ENCODE measurements at regions not wholly inside any gene's neighbourhood (a gene's known extent, or its start where the extent isn't known, plus 50 kb on each side); places are given as distances from the start of the nearest gene placed in this dataset.

DNA sequence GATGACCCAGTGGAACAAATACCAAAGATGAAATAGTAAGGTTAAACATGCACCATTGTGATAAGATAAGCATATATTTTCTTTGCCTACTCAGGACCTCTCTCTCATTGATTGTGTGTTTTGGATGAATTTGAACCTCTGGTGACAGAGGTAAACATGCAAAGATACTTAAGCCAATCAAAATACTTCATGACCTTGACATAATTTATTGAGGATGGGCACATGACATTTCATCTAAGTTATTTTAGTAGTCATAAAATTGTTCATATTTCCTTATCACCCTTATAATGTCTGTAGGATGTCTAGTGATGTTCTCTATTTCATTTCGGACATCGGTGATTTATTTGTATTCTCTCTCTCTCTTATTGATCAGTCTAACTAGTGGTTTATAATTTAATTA lies 88.3 kb upstream of the WDR72 start:
- Histone ChIP-seq H3K36me3 (no peaks in the 10 kb centered on the region), H3K9me3 (no peaks in the 10 kb centered on the region), H3K27ac (no peak overlapping the region), H3K4me1 (peaks cover 0 to 9% (median 2%) of the 10 kb centered on the region in 4 donors), H3K27me3 (no peaks in the 10 kb centered on the region), H3K4me3 (no peak overlapping the region)
- intact Hi-C loops (cut with DNase I; ENCODE audit: low total_unique reads) = no loop called here
- no peak for DNase-seq
- WGBS, 5 donors = 79 to 99% (median 94%) methylated on average over 2 of the region's 2 CpGs
- TF ChIP-seq POLR2AphosphoS5 (IDR thresholded peaks at IDR 0.05) = no peak
- no peak for TF ChIP-seq POLR2A (IDR thresholded peaks at IDR 0.05)
- TF ChIP-seq, protein P1, sequence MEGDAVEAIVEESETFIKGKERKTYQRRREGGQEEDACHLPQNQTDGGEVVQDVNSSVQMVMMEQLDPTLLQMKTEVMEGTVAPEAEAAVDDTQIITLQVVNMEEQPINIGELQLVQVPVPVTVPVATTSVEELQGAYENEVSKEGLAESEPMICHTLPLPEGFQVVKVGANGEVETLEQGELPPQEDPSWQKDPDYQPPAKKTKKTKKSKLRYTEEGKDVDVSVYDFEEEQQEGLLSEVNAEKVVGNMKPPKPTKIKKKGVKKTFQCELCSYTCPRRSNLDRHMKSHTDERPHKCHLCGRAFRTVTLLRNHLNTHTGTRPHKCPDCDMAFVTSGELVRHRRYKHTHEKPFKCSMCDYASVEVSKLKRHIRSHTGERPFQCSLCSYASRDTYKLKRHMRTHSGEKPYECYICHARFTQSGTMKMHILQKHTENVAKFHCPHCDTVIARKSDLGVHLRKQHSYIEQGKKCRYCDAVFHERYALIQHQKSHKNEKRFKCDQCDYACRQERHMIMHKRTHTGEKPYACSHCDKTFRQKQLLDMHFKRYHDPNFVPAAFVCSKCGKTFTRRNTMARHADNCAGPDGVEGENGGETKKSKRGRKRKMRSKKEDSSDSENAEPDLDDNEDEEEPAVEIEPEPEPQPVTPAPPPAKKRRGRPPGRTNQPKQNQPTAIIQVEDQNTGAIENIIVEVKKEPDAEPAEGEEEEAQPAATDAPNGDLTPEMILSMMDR (IDR thresholded peaks at IDR 0.05) = no peak
- no peak for TF ChIP-seq EP300 (IDR thresholded peaks at IDR 0.05)

DNA sequence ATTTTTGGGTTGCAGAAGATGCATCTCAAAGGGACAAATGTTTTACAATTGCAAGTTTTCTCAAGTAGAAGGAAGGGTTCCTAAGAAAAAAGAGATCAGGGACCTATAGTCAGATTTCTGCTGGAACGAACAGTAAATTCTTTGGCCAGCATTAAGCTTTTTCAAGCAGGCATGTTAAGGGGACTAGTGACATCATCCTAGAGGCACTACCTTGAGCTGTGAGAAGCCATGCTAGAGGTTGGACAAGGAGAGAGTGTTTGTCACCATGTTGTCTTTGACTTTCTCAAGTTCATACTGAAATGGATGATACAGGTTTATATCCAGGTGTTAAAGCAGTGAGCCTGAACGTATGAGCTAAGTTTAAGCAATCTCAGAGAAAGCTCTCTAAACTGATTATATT lies 85.2 kb upstream of the WDR72 start:
- TF ChIP-seq, protein P1 (IDR thresholded peaks at IDR 0.05) = no peak
- TF ChIP-seq POLR2A (IDR thresholded peaks at IDR 0.05) (no peak), POLR2AphosphoS5 (IDR thresholded peaks at IDR 0.05) (no peak), EP300 (IDR thresholded peaks at IDR 0.05) (no peak)
- WGBS, 5 donors = 34 to 64% (median 36%) methylated on average over 2 of the region's 2 CpGs
- Histone ChIP-seq H3K9me3 (no peaks in the 10 kb centered on the region), H3K4me3 (no peak overlapping the region), H3K27me3 (no peaks in the 10 kb centered on the region), H3K36me3 (no peaks in the 10 kb centered on the region), H3K4me1 (peaks cover 0 to 14% (median 2%) of the 10 kb centered on the region in 4 donors), H3K27ac (peak overlapping the region in 4 of 5 donors; percentile 47 to 63 (median 56))
- peak in 1 of 2 donors; percentile 32 for DNase-seq
- intact Hi-C loops (cut with DNase I; ENCODE audit: low total_unique reads) = no loop called here

DNA sequence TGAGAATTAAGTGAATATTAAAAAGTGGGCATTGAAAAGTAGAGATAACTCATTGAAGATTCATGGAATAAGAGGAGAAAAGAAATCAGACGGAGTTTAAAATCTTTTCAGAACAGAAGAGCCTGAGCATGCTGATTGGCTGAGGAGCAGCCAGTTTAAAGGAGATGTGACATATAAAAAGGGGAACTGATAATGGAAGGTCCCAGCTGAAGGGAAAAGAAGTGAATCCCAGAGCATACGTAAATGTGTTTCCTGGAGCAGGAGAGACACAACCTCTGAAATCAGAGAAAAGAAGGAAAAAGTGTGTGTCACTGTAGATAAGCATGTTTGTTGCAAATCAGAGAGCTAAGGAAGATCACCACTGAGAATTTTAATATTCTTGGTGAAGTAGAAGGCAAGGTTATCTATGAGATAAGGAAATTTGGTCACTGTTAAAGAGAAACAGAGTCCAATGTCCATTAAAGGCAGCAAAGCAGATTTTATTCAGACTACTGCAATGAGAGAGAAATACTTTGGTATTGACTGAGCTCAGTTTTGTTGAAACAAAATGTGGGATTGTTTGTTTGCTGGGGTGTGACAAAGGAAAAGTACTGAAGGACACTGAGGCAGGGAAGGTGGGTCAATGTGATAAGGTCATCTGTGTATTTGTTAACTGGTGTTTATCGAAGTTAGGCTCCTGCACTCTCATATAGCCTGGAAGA lies 84.6 kb upstream of the WDR72 start:
- no peaks in the 10 kb centered on the region for H3K27me3 ChIP-seq
- DNase-seq = peak in 1 of 2 donors; percentile 65
- H3K36me3 ChIP-seq = no peaks in the 10 kb centered on the region
- intact Hi-C loops (cut with DNase I; ENCODE audit: low total_unique reads) = no loop called here
- no peak overlapping the region for H3K4me3 ChIP-seq
- H3K27ac ChIP-seq = peak overlapping the region in 4 of 5 donors; percentile 47 to 65 (median 60)
- WGBS, 5 donors = 23 to 59% (median 41%) methylated on average over 3 of the region's 3 CpGs
- H3K4me1 ChIP-seq = peaks cover 0 to 14% (median 2%) of the 10 kb centered on the region in 4 donors
- H3K9me3 ChIP-seq = no peaks in the 10 kb centered on the region
- TF ChIP-seq, protein P1 (IDR thresholded peaks at IDR 0.05) = no peak
- no peak for TF ChIP-seq EP300 (IDR thresholded peaks at IDR 0.05)
- TF ChIP-seq POLR2A (IDR thresholded peaks at IDR 0.05) = no peak
- TF ChIP-seq POLR2AphosphoS5 (IDR thresholded peaks at IDR 0.05) = peak in 1 of 3 donors; percentile 61

DNA sequence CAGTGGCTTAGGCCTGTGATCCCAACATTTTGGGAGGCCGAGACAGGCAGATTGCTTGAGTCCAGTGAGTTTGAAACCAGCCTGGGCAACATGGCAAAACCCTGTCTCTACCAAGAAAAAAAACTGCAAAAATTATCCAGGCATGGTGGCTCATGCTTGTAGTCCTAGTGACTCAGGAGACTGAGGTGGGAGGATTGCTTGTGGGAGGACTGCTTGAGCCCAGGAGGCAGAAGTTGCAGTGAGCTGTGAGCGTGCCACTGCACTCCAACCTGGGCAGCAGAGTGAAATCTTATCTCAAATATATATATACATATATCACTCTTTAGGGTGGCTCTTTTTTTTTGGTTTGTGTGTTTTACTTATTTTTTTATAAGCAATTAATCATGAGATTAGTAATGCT lies 83.7 kb upstream of the WDR72 start:
- no peaks in the 10 kb centered on the region for H3K36me3 ChIP-seq
- peak in 1 of 2 donors; percentile 21 for DNase-seq
- no peak overlapping the region for H3K4me3 ChIP-seq
- intact Hi-C loops (cut with DNase I; ENCODE audit: low total_unique reads) = no loop called here
- TF ChIP-seq, protein P1 (IDR thresholded peaks at IDR 0.05) = no peak
- no peak for TF ChIP-seq POLR2AphosphoS5 (IDR thresholded peaks at IDR 0.05)
- no peak for TF ChIP-seq EP300 (IDR thresholded peaks at IDR 0.05)
- TF ChIP-seq POLR2A (IDR thresholded peaks at IDR 0.05) = no peak
- 72 to 78% (median 75%) methylated on average over 2 of the region's 2 CpGs for WGBS, 5 donors
- peak overlapping the region in 4 of 5 donors; percentile 47 to 65 (median 60) for H3K27ac ChIP-seq
- H3K27me3 ChIP-seq = no peaks in the 10 kb centered on the region
- peaks cover 0 to 14% (median 2%) of the 10 kb centered on the region in 4 donors for H3K4me1 ChIP-seq
- H3K9me3 ChIP-seq = no peaks in the 10 kb centered on the region

Measured in stomach (tissue), 8 donors.